ENCODE measurements at regions not wholly inside any gene's neighbourhood (a gene's known extent, or its start where the extent isn't known, plus 50 kb on each side); places are given as distances from the start of the nearest gene placed in this dataset.

- TF ChIP-seq EZH2 (IDR thresholded peaks at IDR 0.05; ENCODE audit: insufficient read depth, poor library complexity, severe bottlenecking) (no peak), EZH2phosphoT487 (IDR thresholded peaks at IDR 0.05; ENCODE audit: insufficient read depth, low read depth) (no peak)
These were observed 118.7 kb upstream of the ACP3 start for GRCh38 chr3:132198516-132198915.

All from GM23248 (cell line).